Fibroblast of the conjunctiva (primary cell): ENCODE measurements at regions not wholly inside any gene's neighbourhood (a gene's known extent, or its start where the extent isn't known, plus 50 kb on each side); places are given as distances from the start of the nearest gene placed in this dataset.
"Not testable (repeated sequence)": the region's sequence is repeated elsewhere in the genome, so short reads cannot be mapped to it uniquely, and the experiment has no call there.

ENCODE experiments used
- DNase-seq: peaks from one replicate; pipeline ENCODE4 v3.0.0-alpha.2; 2010; ENCODE audit warnings: low read depth

DNA sequence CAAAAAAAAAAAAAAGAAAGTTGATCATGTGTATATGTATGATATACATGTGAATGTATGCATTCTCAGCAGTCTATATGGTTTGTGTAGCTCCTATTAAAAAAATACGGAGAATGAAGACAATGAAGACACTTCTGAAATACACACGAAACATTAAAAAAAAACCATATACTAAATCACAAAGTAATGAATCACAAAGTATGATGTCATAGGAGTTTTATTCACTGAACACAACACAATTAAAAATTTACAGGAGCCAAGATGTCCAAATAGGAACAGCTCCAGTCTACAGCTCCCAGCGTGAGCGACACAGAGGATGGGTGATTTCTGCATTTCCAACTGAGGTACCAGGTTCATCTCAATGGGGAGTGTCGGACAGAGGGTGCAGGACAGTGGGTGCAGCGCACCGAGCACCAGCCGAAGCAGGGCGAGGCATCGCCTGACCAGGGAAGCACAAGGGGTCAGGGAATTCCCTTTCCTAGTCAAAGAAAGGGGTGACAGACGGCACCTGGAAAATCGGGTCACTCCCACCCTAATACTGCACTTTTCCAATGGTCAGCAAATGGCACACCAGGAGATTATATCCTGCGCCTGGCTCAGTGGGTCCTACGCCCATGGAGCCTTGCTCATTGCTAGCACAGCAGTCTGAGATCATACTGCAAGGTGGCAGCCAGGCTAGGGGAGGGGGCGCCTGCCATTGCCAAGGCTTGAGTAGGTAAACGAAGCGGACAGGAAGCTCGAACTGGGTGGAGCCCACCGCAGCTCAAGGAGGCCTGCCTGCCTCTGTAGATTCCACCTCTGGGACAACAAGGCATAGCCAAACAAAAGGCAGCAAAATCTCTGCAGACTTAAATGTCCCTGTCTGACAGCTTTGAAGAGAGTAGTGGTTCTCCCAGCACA is 53.9 kb upstream of the TUSC1 start:
- DNase-seq, result not testable (repeated sequence)
